Fibroblast of skin of back (primary cell): ENCODE measurements at regions not wholly inside any gene's neighbourhood (a gene's known extent, or its start where the extent isn't known, plus 50 kb on each side); places are given as distances from the start of the nearest gene placed in this dataset.

Source experiments
- DNase-seq: peaks from one replicate; pipeline ENCODE4 v3.0.0-alpha.2; 2013

GRCh38 chr5:171630350-171631065 is 155.1 kb upstream of the SMIM23 start:
- DNase-seq, result no peak

GRCh38 chr5:171632616-171633015 is 153.0 kb upstream of the SMIM23 start:
- DNase-seq, result no peak

- DNase-seq, result no peak
Measured at GRCh38 chr5:171633776-171634470, 151.7 kb upstream of the SMIM23 start.

DNA sequence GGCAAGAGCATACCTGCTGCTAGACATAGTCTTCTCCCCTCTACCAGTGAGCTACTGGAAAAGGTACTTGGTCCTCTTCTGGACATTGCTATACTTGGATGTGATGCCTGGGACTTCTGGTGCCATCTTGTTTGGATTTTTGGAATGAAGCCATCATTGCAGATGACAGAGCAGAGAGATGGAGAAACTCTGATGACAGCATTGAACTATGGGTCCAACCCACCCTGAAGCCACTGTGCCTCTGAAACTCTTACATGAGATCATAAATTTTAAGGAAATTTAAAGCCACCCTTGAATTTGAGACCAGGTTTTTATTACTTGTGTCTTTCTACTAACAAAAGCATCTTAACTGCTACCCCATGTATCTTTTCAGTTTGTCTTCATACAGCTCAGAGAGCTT is 151.1 kb upstream of the SMIM23 start:
- DNase-seq, result no peak

- DNase-seq, result no peak
Measured at GRCh38 chr5:171635028-171635427, 150.6 kb upstream of the SMIM23 start.

GRCh38 chr5:171635561-171636245 is 149.9 kb upstream of the SMIM23 start:
- DNase-seq, result no peak

- DNase-seq, result no peak
Measured at GRCh38 chr5:171637811-171638210, 147.8 kb upstream of the SMIM23 start.

GRCh38 chr5:171639205-171639621 is 146.4 kb upstream of the SMIM23 start:
- DNase-seq, result no peak

GRCh38 chr5:171639966-171640365 is 145.7 kb upstream of the SMIM23 start:
- peak; percentile 41 for DNase-seq

DNA sequence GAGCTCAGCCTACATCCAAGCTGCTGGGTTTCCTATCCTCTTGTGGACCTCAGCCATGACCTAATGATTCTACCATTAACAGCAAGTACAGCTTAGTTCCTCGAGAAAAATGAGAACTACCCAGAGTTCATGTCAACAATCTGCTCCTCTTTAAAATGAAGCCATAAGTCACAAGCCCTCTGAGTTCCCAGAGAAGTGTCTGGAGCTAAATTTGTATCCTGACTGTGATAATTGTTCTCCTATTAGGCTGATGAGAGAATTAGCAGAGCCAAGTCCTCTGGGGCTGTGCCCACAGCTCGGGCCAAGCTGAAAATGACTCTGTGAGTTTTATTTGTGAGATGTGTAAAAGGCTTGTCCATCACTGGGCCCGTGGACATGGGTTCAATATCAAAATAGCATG is 145.1 kb upstream of the SMIM23 start:
- no peak for DNase-seq

DNA sequence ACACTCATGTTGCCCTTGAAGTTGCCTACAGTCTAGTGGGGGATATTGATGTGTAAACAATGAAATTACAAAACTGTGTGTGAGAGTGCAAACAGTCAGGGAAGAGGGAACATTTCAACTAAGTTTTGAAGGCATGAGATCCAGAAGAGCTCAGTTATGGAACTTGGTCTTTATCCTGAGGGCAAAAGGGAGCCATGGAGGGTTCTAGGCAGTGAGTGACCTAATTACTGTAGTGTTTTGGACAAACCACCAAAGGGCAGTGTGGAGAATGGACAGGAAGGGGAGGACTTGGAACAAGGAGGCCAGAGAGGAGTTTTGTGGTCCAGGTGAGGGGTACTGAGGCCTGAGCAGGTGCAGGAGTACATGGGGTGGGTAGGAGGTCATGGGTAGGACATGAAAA is 143.7 kb upstream of the SMIM23 start:
- DNase-seq, result no peak

DNA sequence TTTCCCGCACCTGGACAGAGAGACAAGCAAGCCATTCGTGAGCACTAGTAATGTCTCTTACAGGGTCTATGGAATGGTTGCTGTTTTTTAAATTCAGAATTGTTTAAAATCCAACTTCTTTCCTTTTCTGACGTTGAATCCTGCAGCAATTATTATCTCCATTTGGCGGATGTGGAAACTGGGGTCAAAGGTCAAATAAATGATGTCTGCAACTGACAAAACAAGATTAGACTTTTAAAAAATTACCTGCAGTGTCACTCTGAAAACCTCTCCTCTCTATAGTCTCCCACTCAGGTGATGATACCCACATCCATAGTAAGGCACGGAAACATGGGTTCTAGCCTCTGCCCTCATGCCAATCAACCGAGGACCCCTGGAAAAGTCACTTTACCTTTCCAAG is 142.7 kb upstream of the SMIM23 start:
- no peak for DNase-seq

DNA sequence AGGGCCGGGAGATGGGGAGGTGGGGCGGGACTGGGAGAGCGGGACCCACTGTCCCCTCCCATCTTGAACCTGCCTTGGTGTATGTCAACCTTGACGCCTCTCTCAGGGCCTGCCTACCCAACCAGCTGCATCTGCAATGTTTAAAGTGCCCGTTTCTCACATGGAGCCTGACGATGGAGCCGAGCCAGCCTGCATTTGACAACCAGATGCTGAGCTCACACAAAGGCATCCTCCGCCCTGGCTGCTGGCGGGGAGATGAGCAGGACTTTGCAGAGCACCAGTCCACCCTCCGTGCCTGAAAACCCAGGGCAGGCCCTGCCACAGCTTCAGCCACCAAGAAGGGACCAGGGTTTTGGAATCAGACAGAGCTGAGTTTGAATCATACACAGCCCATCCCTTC is 141.1 kb upstream of the SMIM23 start:
- DNase-seq, result peak; percentile 26

- no peak for DNase-seq
Measured at GRCh38 chr5:171646102-171647042, 139.2 kb upstream of the SMIM23 start.

DNA sequence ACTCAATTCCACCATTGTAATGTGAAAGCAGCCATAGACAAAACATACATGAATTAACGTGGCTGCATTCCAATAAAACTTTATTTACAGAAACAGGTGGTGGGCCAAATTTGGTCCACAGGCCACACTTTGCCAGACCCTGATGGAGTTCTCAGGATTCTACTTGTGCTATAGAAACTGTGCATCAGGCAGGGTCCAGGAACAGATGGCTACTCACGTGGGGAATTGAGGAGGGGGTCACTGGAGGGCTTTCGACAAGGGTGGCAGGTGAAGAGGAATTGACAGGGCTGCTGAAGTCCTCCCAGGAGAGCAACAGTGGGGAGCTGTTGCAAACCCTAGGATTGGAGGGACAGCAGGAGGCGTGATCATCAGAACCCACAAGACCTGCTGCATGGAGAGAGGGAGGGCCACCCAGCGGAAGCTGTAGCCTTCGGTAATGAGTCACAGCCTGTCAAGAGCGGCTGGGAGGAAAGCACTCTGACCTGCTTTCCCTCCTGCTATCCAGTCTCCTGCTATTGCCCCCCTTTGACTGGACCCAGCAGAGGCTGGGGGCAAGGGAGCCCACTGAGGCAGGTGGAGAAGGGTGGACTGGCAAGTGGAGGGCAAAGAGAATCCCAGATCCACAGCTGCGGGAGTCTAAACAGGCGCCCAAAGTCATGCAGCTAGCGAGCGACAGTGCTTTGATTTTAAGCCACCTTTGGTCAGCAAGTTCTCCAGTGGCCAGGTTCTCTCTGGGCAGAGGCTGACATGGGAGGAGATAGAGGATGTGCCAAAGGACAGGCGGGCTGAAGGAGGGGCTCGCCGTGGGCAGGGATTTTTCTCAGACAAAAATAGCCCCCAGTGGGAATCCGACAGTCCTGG is 138.3 kb upstream of the SMIM23 start:
- peak; percentile 75 for DNase-seq

GRCh38 chr5:171647904-171648260 is 137.7 kb upstream of the SMIM23 start:
- DNase-seq, result no peak

DNA sequence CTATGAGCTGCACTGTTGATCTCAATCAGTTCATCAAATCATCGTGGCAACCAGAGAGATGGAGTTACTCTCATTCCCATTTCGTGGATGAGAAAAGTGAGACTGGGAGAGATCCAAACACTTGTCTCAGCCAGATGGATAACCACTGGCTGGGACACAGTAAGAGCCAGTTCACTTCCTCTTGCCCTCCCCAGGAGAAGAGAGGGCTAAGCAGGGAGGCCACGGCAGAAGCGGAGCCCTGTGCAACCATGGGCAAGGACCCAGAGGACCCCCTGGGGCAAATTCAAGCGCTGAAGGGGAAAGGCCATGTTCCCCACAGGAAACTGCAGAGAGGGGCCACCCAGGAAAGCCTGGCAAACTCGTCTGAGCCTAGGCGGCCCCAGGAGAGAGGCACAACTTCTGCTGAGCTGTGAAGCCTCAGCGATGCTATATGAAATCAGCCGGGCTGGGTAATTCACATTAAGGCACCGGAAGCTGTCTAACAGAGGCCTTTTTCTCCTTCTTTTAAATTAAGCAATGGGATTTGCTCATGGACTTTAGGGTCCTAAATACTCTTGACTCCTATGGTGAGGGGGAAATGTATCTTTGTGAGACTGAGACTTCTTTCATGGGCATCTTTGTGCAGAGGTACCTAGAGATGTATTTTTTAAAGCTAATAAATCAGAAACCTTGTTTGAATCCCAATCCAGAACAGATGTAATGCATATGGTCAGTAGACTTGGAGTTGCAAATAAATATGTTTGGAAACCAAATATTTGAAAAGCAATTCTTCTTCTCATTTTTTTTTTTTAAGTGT is 137.1 kb upstream of the SMIM23 start:
- no peak for DNase-seq

DNA sequence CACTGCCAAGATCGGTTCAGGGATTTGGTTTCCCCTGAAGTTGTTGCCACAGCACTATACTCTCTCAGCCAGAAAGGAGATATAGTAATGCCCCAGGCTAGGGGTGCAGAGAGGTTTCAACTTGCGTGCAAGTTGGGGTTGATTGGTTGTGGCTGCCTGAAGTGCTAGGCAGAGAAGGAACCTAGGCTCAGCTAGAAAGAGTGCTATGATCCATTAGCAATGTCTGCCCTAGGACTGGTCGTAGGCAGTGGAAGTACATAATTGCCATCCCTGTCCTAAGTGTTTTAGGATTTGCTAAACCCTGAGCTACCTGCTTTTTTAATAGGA is 136.6 kb upstream of the SMIM23 start:
- DNase-seq, result no peak

DNA sequence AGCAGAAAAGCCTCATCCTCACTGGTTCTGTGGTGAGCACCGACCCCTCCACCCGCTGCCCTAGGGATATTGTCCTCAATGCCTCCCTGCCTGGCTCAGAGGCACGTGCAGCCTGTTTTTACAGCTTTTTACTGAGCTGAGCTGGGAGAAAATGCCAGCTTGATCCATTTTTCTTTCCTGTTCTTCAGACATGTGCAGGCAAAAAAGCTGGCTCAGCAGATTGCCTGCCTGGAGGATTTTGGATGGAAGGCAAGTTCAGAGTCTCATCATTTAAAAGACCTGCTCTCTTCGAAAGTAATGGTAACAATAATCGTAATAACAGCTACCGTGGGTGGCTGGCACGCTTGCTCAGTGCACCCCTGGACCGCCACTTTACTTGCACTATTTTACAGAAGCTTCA is 135.0 kb upstream of the SMIM23 start:
- DNase-seq, result no peak

GRCh38 chr5:171651102-171651501 is 134.5 kb upstream of the SMIM23 start:
- no peak for DNase-seq

DNA sequence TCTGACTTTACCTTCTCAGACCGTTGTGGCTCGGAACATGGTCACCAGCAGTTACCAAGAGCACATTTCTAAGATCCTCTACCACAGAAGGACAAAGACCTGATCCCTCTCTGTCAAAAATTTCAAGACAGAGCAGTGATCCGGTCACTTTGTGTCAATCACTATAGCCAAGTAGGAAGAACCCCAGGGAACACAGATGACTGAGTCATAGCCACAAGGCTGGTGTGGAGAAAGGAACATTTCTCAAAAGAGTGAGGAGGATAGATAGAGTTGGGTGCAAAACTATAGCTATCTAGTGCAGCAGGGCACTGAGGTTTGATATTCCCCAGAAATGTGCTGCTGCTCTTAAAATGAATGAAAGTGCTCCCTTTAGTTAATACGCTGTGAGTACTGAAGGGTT is 130.7 kb upstream of the SMIM23 start:
- DNase-seq, result no peak
